CD14-positive monocyte (primary cell): ENCODE measurements at regions not wholly inside any gene's neighbourhood (a gene's known extent, or its start where the extent isn't known, plus 50 kb on each side); places are given as distances from the start of the nearest gene placed in this dataset.

Experiments
- DNase-seq, 3 donors: peaks; one replicate each; pipeline ENCODE4 v3.0.0-alpha.2; 2011 to 2022
- H2AFZ ChIP-seq: 2 replicates; pipeline ENCODE4 v1.6.0; 2012; ENCODE audit warnings: mild to moderate bottlenecking, low read depth, low read length, inconsistent platforms; ENCODE audit not compliant: insufficient read depth, poor library complexity, severe bottlenecking
- H3K27ac ChIP-seq, 2 donors: 1 replicate in 1 of 2; 2 replicates in 1 of 2; pipeline ENCODE4 v1.5.1; 2012 to 2013; ENCODE audit warnings: low read length in 2 of 2, control low read depth in 1 of 2, inconsistent platforms in 1 of 2, low read depth in 1 of 2, mild to moderate bottlenecking in 1 of 2
- H3K27me3 ChIP-seq, 2 donors: one replicate each; pipeline versions ENCODE4 v1.6.0 to v1.6.1; 2011 to 2013; ENCODE audit warnings: low read length in 2 of 2; ENCODE audit not compliant: control insufficient read depth in 2 of 2, insufficient read depth in 2 of 2
- H3K36me3 ChIP-seq, 2 donors: replicated peaks in 1 of 2; 1 replicate in 1 of 2; 2 replicates in 1 of 2; pipeline versions ENCODE4 v1.5.1 to v1.6.1; 2012 to 2013; ENCODE audit warnings: low read length in 2 of 2, control low read depth in 1 of 2, inconsistent platforms in 1 of 2, mild to moderate bottlenecking in 1 of 2; ENCODE audit not compliant: insufficient read depth in 2 of 2, control insufficient read depth in 1 of 2
- H3K4me1 ChIP-seq, 2 donors: 1 replicate in 1 of 2; 2 replicates in 1 of 2; pipeline versions ENCODE4 v1.5.1 to v1.6.1; 2012 to 2013; ENCODE audit warnings: low read length in 2 of 2, control low read depth in 1 of 2, inconsistent platforms in 1 of 2, mild to moderate bottlenecking in 1 of 2, moderate library complexity in 1 of 2; ENCODE audit not compliant: insufficient read depth in 2 of 2, control insufficient read depth in 1 of 2
- H3K4me2 ChIP-seq: replicated peaks from 2 replicates; pipeline ENCODE3; 2012; ENCODE audit warnings: low read length, moderate library complexity, mild to moderate bottlenecking; ENCODE audit not compliant: poor library complexity, severe bottlenecking; ENCODE audit errors: extremely low read depth
- H3K4me3 ChIP-seq, 3 experiments: fragments of 200-600 bp in 1 of 3; sonication (generic) in 1 of 3; replicated peaks in 1 of 3; 1 replicate in 2 of 3; 2 replicates in 1 of 3; pipeline ENCODE4 v1.5.1; 2011 to 2013; ENCODE audit warnings: low read length in 3 of 3, mild to moderate bottlenecking in 3 of 3, control low read depth in 2 of 3, low read depth in 2 of 3, inconsistent platforms in 1 of 3, moderate library complexity in 1 of 3
- H3K79me2 ChIP-seq: 2 replicates; pipeline ENCODE4 v1.6.0; 2012; ENCODE audit warnings: mild to moderate bottlenecking, control low read depth, inconsistent platforms, low read length, moderate library complexity; ENCODE audit not compliant: insufficient read depth
- H3K9ac ChIP-seq: 2 replicates; pipeline ENCODE4 v1.6.0; 2017; ENCODE audit warnings: low read length, mild to moderate bottlenecking; ENCODE audit not compliant: insufficient read depth, poor library complexity, severe bottlenecking
- H3K9me3 ChIP-seq, 2 donors: replicated peaks in 1 of 2; 1 replicate in 1 of 2; 2 replicates in 1 of 2; pipeline versions ENCODE4 v1.5.1 to v1.6.1; 2012 to 2013; ENCODE audit warnings: low read length in 2 of 2, control low read depth in 1 of 2; ENCODE audit not compliant: control insufficient read depth in 1 of 2, insufficient read depth in 1 of 2
- H4K20me1 ChIP-seq: 2 replicates; pipeline ENCODE4 v1.6.0; 2012; ENCODE audit warnings: mild to moderate bottlenecking, low read length, control low read depth, moderate library complexity; ENCODE audit not compliant: insufficient read depth
- H3K27ac Mint-ChIP-seq, 7 donors: one replicate each; pipeline ENCODE4 v1.8.0; 2020; ENCODE audit warnings: mild to moderate bottlenecking in 7 of 7, mixed read lengths in 7 of 7, moderate library complexity in 6 of 7, inconsistent platforms in 2 of 7
- H3K27me3 Mint-ChIP-seq, 3 donors: one replicate each; pipeline ENCODE4 v1.8.0; 2021 to 2022; ENCODE audit warnings: low read depth in 3 of 3, mild to moderate bottlenecking in 3 of 3, mixed read lengths in 3 of 3, moderate library complexity in 3 of 3, inconsistent platforms in 1 of 3
- H3K36me3 Mint-ChIP-seq, 2 donors: one replicate each; pipeline ENCODE4 v1.8.0; 2020; ENCODE audit warnings: mixed read lengths in 2 of 2, inconsistent platforms in 1 of 2, mild to moderate bottlenecking in 1 of 2
- H3K4me1 Mint-ChIP-seq: one replicate; pipeline ENCODE4 v1.8.0; 2020; ENCODE audit warnings: mild to moderate bottlenecking, mixed read lengths
- H3K4me3 Mint-ChIP-seq, 2 donors: one replicate each; pipeline ENCODE4 v1.8.0; 2020; ENCODE audit warnings: mild to moderate bottlenecking in 2 of 2, mixed read lengths in 2 of 2, moderate library complexity in 1 of 2
- H3K9me3 Mint-ChIP-seq, 7 donors: one replicate each; pipeline ENCODE4 v1.8.0; 2020 to 2022; ENCODE audit warnings: mixed read lengths in 7 of 7, mild to moderate bottlenecking in 6 of 7, moderate library complexity in 6 of 7, inconsistent platforms in 2 of 7
- WGBS: methylation state at CpG from one replicate; pipeline ENCODE4 v1.1.5; 2013; ENCODE audit warnings: missing lambda C conversion rate; ENCODE audit not compliant: insufficient coverage; 5-methylcytosine and 5-hydroxymethylcytosine counted together
- intact Hi-C, 2 donors: fragments of 100-400 bp; cut with micrococcal nuclease; formaldehyde crosslinking; loops; one replicate each; pipeline versions ENCODE4 v1.15.0 to v1.15.1; 2023
- TF ChIP-seq, protein P1 (sequence below): fragments of 200-600 bp; IDR thresholded peaks from one replicate; pipeline ENCODE4 v1.8.0; 2022; ENCODE audit warnings: antibody characterized with exemption, mild to moderate bottlenecking

DNA sequence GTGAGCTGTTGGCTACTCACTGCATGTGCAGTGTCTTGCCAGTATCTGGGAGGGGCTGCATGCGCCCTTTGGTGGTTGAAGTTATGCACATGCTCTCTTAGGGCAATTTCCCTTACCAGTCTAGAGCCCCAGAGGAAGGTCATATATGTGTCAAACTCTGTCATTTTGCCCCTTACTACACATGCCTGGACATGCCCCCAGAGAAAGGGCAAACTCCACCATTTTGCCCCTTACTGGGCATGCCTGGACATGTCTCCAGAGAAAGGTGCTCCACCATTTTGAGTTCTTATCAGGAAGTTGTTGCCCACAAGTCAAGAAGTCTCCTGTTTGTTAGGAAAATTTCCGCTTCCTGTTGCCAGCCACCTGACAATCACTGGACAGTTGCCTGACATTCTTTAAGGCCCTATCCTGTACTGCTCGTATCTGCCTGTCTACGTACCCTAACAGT is 56.4 kb upstream of the PLAC8 start:
- Histone ChIP-seq H3K27ac (peak overlapping the region in 1 of 2 donors; percentile 59), H3K4me1 (peaks cover 47 to 52% of the 10 kb centered on the region in 2 donors), H3K4me3 (peak overlapping the region in 1 of 3 experiments; percentile 13), H3K9me3 (no peaks in the 10 kb centered on the region), H3K36me3 (no peaks in the 10 kb centered on the region), H3K79me2 (no peaks in the 10 kb centered on the region), H3K4me2 (no peak overlapping the region), H4K20me1 (no peaks in the 10 kb centered on the region), H3K27me3 (no peaks in the 10 kb centered on the region), H3K9ac (no peak overlapping the region), H2AFZ (no peak overlapping the region)
- TF ChIP-seq, protein P1, sequence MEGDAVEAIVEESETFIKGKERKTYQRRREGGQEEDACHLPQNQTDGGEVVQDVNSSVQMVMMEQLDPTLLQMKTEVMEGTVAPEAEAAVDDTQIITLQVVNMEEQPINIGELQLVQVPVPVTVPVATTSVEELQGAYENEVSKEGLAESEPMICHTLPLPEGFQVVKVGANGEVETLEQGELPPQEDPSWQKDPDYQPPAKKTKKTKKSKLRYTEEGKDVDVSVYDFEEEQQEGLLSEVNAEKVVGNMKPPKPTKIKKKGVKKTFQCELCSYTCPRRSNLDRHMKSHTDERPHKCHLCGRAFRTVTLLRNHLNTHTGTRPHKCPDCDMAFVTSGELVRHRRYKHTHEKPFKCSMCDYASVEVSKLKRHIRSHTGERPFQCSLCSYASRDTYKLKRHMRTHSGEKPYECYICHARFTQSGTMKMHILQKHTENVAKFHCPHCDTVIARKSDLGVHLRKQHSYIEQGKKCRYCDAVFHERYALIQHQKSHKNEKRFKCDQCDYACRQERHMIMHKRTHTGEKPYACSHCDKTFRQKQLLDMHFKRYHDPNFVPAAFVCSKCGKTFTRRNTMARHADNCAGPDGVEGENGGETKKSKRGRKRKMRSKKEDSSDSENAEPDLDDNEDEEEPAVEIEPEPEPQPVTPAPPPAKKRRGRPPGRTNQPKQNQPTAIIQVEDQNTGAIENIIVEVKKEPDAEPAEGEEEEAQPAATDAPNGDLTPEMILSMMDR: no peak
- H3K9me3 Mint-ChIP-seq: peaks cover 0 to 8% (median 2%) of the 10 kb centered on the region in 7 donors
- no peak overlapping the region for H3K4me3 Mint-ChIP-seq
- H3K36me3 Mint-ChIP-seq: peaks cover 0 to 3% of the 10 kb centered on the region in 2 donors
- no peak for DNase-seq
- no peaks in the 10 kb centered on the region for H3K27me3 Mint-ChIP-seq
- intact Hi-C loops: no loop called here
- H3K4me1 Mint-ChIP-seq: peaks cover 56% of the 10 kb centered on the region
- H3K27ac Mint-ChIP-seq: peak overlapping the region in 6 of 7 donors; percentile 12 to 85 (median 64)
- WGBS: 100% methylated on average over 1 of the region's 4 CpGs
